HepG2 (cell line): ENCODE measurements at regions not wholly inside any gene's neighbourhood (a gene's known extent, or its start where the extent isn't known, plus 50 kb on each side); places are given as distances from the start of the nearest gene placed in this dataset.

ENCODE experiments used
- ELF1 ChIP-seq: sonication (generic); formaldehyde crosslinking; IDR thresholded peaks from 2 replicates; pipeline ENCODE4 v1.4.0; 2020; ENCODE audit warnings: missing genetic modification reagents
- ETV5 ChIP-seq: IDR thresholded peaks from 2 replicates; pipeline ENCODE4 v1.6.1; 2018; ENCODE audit warnings: missing biosample characterization, missing genetic modification reagents, inconsistent platforms, borderline replicate concordance
- FUBP1 ChIP-seq: sonication (generic); formaldehyde crosslinking; IDR thresholded peaks from 2 replicates; pipeline ENCODE4 v1.5.1; 2020; ENCODE audit warnings: missing genetic modification reagents, mild to moderate bottlenecking, borderline replicate concordance
- MAZ ChIP-seq, 2 experiments: sonication (generic) in 1 of 2; formaldehyde crosslinking in 1 of 2; IDR thresholded peaks; 2 replicates each; pipeline versions ENCODE4 v1.5.0 to v1.6.1; 2012 to 2020; ENCODE audit warnings: low read depth in 2 of 2, mild to moderate bottlenecking in 2 of 2, borderline replicate concordance in 1 of 2, improper control_type of control experiment in 1 of 2, low read length in 1 of 2, missing genetic modification reagents in 1 of 2, moderate library complexity in 1 of 2
- POLR2AphosphoS5 ChIP-seq: IDR thresholded peaks from 2 replicates; pipeline ENCODE4 v1.6.1; 2012; ENCODE audit warnings: low read depth, low read length
- RBAK ChIP-seq: sonication (generic); formaldehyde crosslinking; IDR thresholded peaks from 2 replicates; pipeline ENCODE4 v1.5.1; 2020; ENCODE audit warnings: mild to moderate bottlenecking, missing genetic modification reagents
- SAP130 ChIP-seq: IDR thresholded peaks from 2 replicates; pipeline ENCODE4 v1.6.1; 2016; ENCODE audit warnings: low read depth
- TBP ChIP-seq: sonication (generic); formaldehyde crosslinking; IDR thresholded peaks from 2 replicates; pipeline ENCODE4 v1.5.0; 2020; ENCODE audit warnings: missing genetic modification reagents
- ZFX ChIP-seq: sonication (generic); formaldehyde crosslinking; IDR thresholded peaks from 2 replicates; pipeline ENCODE4 v1.4.0; 2020; ENCODE audit warnings: mild to moderate bottlenecking, low read depth, missing genetic modification reagents, moderate library complexity
- TF ChIP-seq, protein P1 (sequence below): sonication (generic); formaldehyde crosslinking; IDR thresholded peaks from 2 replicates; pipeline ENCODE4 v1.5.0; 2020; ENCODE audit warnings: missing genetic modification reagents
- TF ChIP-seq, protein P2 (sequence below): sonication (generic); formaldehyde crosslinking; IDR thresholded peaks from 2 replicates; pipeline ENCODE4 v1.5.0; 2020; ENCODE audit warnings: mild to moderate bottlenecking, missing genetic modification reagents, moderate library complexity

DNA sequence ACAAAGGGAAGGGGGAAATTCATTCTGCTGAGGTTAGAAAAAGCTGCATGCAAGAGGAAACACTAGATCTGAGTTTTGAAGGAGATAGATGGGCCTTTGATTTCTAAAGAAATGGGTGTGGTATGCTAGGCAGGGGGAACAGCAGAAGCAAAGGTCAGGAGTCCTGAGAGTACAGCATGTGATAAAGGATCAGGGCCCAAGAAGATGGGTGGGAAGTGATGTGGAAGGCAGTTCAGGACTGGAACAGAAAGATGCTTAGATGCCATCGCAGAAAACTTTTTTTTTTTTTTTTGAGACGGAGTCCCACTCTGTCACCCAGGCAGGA is 126.2 kb downstream of the ALDH8A1 start:
- TF ChIP-seq ETV5 (CRISPR knock-in tag) (no peak), FUBP1 (CRISPR knock-in tag) (no peak), ELF1 (CRISPR knock-in tag) (no peak), TBP (no peak), MAZ (IDR thresholded peaks at IDR 0.05; ENCODE audit: borderline replicate concordance, low read depth, low read length) (no peak), MAZ (CRISPR knock-in tag; IDR thresholded peaks at IDR 0.05; ENCODE audit: low read depth) (no peak), RBAK (no peak), POLR2AphosphoS5 (no peak), ZFX (CRISPR knock-in tag) (no peak), SAP130 (CRISPR knock-in tag) (no peak)
- TF ChIP-seq, protein P1, sequence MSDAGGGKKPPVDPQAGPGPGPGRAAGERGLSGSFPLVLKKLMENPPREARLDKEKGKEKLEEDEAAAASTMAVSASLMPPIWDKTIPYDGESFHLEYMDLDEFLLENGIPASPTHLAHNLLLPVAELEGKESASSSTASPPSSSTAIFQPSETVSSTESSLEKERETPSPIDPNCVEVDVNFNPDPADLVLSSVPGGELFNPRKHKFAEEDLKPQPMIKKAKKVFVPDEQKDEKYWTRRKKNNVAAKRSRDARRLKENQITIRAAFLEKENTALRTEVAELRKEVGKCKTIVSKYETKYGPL (CRISPR knock-in tag), result no peak
- TF ChIP-seq, protein P2, sequence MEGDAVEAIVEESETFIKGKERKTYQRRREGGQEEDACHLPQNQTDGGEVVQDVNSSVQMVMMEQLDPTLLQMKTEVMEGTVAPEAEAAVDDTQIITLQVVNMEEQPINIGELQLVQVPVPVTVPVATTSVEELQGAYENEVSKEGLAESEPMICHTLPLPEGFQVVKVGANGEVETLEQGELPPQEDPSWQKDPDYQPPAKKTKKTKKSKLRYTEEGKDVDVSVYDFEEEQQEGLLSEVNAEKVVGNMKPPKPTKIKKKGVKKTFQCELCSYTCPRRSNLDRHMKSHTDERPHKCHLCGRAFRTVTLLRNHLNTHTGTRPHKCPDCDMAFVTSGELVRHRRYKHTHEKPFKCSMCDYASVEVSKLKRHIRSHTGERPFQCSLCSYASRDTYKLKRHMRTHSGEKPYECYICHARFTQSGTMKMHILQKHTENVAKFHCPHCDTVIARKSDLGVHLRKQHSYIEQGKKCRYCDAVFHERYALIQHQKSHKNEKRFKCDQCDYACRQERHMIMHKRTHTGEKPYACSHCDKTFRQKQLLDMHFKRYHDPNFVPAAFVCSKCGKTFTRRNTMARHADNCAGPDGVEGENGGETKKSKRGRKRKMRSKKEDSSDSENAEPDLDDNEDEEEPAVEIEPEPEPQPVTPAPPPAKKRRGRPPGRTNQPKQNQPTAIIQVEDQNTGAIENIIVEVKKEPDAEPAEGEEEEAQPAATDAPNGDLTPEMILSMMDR (CRISPR knock-in tag), result no peak
